HepG2 (cell line): ENCODE measurements at regions not wholly inside any gene's neighbourhood (a gene's known extent, or its start where the extent isn't known, plus 50 kb on each side); places are given as distances from the start of the nearest gene placed in this dataset.

ENCODE experiments used
- ATAC-seq: fragments of 200-7000 bp; cut with Tn5 transposase; 3 replicates; pipeline ENCODE4 v1.9.1; 2020; ENCODE audit warnings: mild to moderate bottlenecking, moderate library complexity
- BruUV-seq: library from RNA; stranded (reverse); fragments of 400-500 nt; replicated peaks from 2 replicates; lab custom pipeline; 2021; lab: Mats Ljungman, UMichigan
- CTCF ChIA-PET: fragments of 300-600 bp; formaldehyde crosslinking; extraction: SDS; loops from one replicate; lab custom pipeline; 2021; ENCODE audit warnings: low total read pairs, inconsistent platforms, low intra/inter-chr PET ratio; lab: Yijun Ruan, JAX
- POLR2A ChIA-PET: fragments of 350-600 bp; sonication (Branson Sonifier 250); formaldehyde crosslinking; loops from one replicate; lab custom pipeline; 2020; ENCODE audit warnings: antibody characterized with exemption, inconsistent platforms; lab: Yijun Ruan, JAX
- DNase-seq: peaks from one replicate; pipeline ENCODE4 v3.0.0-alpha.2; 2015; ENCODE audit warnings: low spot score
- FAIRE-seq: peaks from 3 replicates; lab custom pipeline; 2011; peaks lifted over from hg19 to GRCh38; lab: Jason Lieb, UNC
- H2AFZ ChIP-seq: one replicate; pipeline ENCODE4 v1.6.1; 2011; ENCODE audit warnings: low read length, inconsistent platforms
- H3K27ac ChIP-seq: fragments of 300-600 bp; 3 replicates; pipeline ENCODE4 v1.8.0; 2011; ENCODE audit warnings: mixed run types, mild to moderate bottlenecking, mixed read lengths, low read length, inconsistent platforms; ENCODE audit not compliant: insufficient read depth; ENCODE audit errors: extremely low read length
- H3K27me3 ChIP-seq, 2 experiments: fragments of 200-600 bp in 1 of 2; 2 replicates in 1 of 2; 3 replicates in 1 of 2; pipeline versions ENCODE4 v1.6.0 to v1.8.0; 2011; ENCODE audit warnings: low read length in 2 of 2, mild to moderate bottlenecking in 2 of 2, moderate library complexity in 2 of 2, inconsistent platforms in 1 of 2; ENCODE audit not compliant: insufficient read depth in 2 of 2, control insufficient read depth in 1 of 2
- H3K36me3 ChIP-seq, 2 experiments: fragments of 200-600 bp in 1 of 2; replicated peaks in 1 of 2; 2 replicates in 1 of 2; 3 replicates in 1 of 2; pipeline versions ENCODE4 v1.5.1 to v1.8.0; 2011; ENCODE audit warnings: low read length in 2 of 2, inconsistent platforms in 1 of 2; ENCODE audit not compliant: insufficient read depth in 2 of 2, control insufficient read depth in 1 of 2
- H3K4me1 ChIP-seq: 2 replicates; pipeline ENCODE4 v1.5.1; 2012; ENCODE audit warnings: low read length, inconsistent platforms; ENCODE audit not compliant: insufficient read depth
- H3K4me2 ChIP-seq: 2 replicates; pipeline ENCODE4 v1.6.0; 2011; ENCODE audit warnings: low read depth, low read length, inconsistent platforms
- H3K4me3 ChIP-seq, 3 experiments: fragments of 200-600 bp in 1 of 3; sonication (generic), shearing (Covaris generic) in 1 of 3; replicated peaks in 1 of 3; 2 replicates each; pipeline ENCODE4 v1.5.1; 2011 to 2016; ENCODE audit warnings: low read length in 3 of 3, inconsistent platforms in 2 of 3, low read depth in 2 of 3, mild to moderate bottlenecking in 2 of 3, control low read depth in 1 of 3, mixed read lengths in 1 of 3; ENCODE audit not compliant: insufficient read depth in 1 of 3
- H3K79me2 ChIP-seq: one replicate; pipeline ENCODE4 v1.6.1; 2011; ENCODE audit warnings: low read length, inconsistent platforms; ENCODE audit not compliant: insufficient read depth
- H3K9ac ChIP-seq: 2 replicates; pipeline ENCODE4 v1.6.0; 2011; ENCODE audit warnings: mild to moderate bottlenecking, low read depth, low read length, inconsistent platforms; ENCODE audit not compliant: insufficient read depth
- H3K9me3 ChIP-seq: 2 replicates; pipeline ENCODE4 v1.5.1; 2012; ENCODE audit warnings: mild to moderate bottlenecking, low read length
- H4K20me1 ChIP-seq: 2 replicates; pipeline ENCODE4 v1.6.0; 2011; ENCODE audit warnings: inconsistent platforms, mild to moderate bottlenecking, low read length, moderate library complexity; ENCODE audit not compliant: insufficient read depth
- ATF3 ChIP-seq: sonication (generic); formaldehyde crosslinking; IDR thresholded peaks from 2 replicates; pipeline ENCODE4 v1.4.0; 2020; ENCODE audit warnings: missing genetic modification reagents
- GABPB1 ChIP-seq: IDR thresholded peaks from 2 replicates; pipeline ENCODE4 v1.6.1; 2016; ENCODE audit warnings: mild to moderate bottlenecking, missing genetic modification reagents, moderate library complexity, missing compliant biosample characterization
- GPN1 ChIP-seq: sonication (generic); formaldehyde crosslinking; IDR thresholded peaks from 2 replicates; pipeline ENCODE4 v1.5.1; 2020; ENCODE audit warnings: missing genetic modification reagents, borderline replicate concordance
- REPIN1 ChIP-seq: sonication (generic); formaldehyde crosslinking; IDR thresholded peaks from 2 replicates; pipeline ENCODE4 v1.8.0; 2022; ENCODE audit warnings: missing genetic modification reagents, low read depth, mild to moderate bottlenecking, borderline replicate concordance
- SOX5 ChIP-seq: IDR thresholded peaks from 2 replicates; pipeline ENCODE4 v1.6.1; 2016; ENCODE audit warnings: borderline replicate concordance
- UBTF ChIP-seq: sonication (generic); formaldehyde crosslinking; IDR thresholded peaks from 2 replicates; pipeline ENCODE4 v1.4.0; 2020; ENCODE audit warnings: mild to moderate bottlenecking, missing genetic modification reagents
- ZBTB38 ChIP-seq: sonication (generic); formaldehyde crosslinking; IDR thresholded peaks from 2 replicates; pipeline ENCODE4 v1.5.1; 2020; ENCODE audit warnings: mild to moderate bottlenecking, missing genetic modification reagents
- ZNF264 ChIP-seq: sonication (generic); formaldehyde crosslinking; IDR thresholded peaks from 2 replicates; pipeline ENCODE4 v1.4.0; 2020; ENCODE audit warnings: missing genetic modification reagents
- WGBS: methylation state at CpG from one replicate; pipeline ENCODE4 v1.1.6; 2017; ENCODE audit warnings: low lambda C conversion rate; 5-methylcytosine and 5-hydroxymethylcytosine counted together
- in situ Hi-C: cut with HindIII; loops from 2 replicates; pipeline ENCODE4 v1.10.0; 2017; ENCODE audit warnings: low pct_unique_long_range_greater_than_20kb; ENCODE audit not compliant: extremely low pct_ligation_motif_present
- intact Hi-C: fragments of 100-400 bp; cut with micrococcal nuclease; formaldehyde crosslinking; loops from one replicate; pipeline ENCODE4 v1.10.0; 2022; ENCODE audit not compliant: unreplicated experiment

GRCh38 chr2:88826399-88826798, 134.9 kb downstream of the RPIA start:
- FAIRE-seq (no peak), DNase-seq (no peak), ATAC-seq (no peak)
- Histone ChIP-seq H2AFZ (no peak overlapping the region), H3K9ac (no peak overlapping the region), H3K4me3 (no peak overlapping the region), H3K36me3 (no peaks in the 10 kb centered on the region), H3K27ac (no peak overlapping the region), H3K4me1 (no peaks in the 10 kb centered on the region), H3K9me3 (no peaks in the 10 kb centered on the region), H3K4me2 (no peak overlapping the region), H3K27me3 (peaks cover 2 to 62% of the 10 kb centered on the region in 2 experiments; a peak in 3 of 5 replicates), H3K79me2 (no peaks in the 10 kb centered on the region), H4K20me1 (no peaks in the 10 kb centered on the region)
- no peak for TF ChIP-seq GABPB1
- no peak for TF ChIP-seq ZBTB38
- CTCF ChIA-PET: no interaction called here
- intact Hi-C loops (no loop called here), in situ Hi-C loops (no loop called here)
- POLR2A ChIA-PET: no interaction called here
- WGBS: 3% methylated on average over 4 of the region's 4 CpGs
- BruUV-seq: no TSS peak

- ATAC-seq (no peak), FAIRE-seq (no peak), DNase-seq (no peak)
- ChIA-PET CTCF (no interaction called here), POLR2A (no interaction called here)
- intact Hi-C loops (no loop called here), in situ Hi-C loops (no loop called here)
- 32% methylated on average over 6 of the region's 6 CpGs for WGBS
- peaks cover 3 to 54% of the 10 kb centered on the region in 2 experiments; a peak in 3 of 5 replicates for H3K27me3 ChIP-seq
- no peaks in the 10 kb centered on the region for H3K9me3 ChIP-seq
- no peaks in the 10 kb centered on the region for H3K4me1 ChIP-seq
- no peaks in the 10 kb centered on the region for H3K79me2 ChIP-seq
- no peaks in the 10 kb centered on the region for H3K36me3 ChIP-seq
- H3K27ac ChIP-seq: no peak overlapping the region
- no peak overlapping the region for H2AFZ ChIP-seq
- BruUV-seq: no TSS peak
- no peak overlapping the region for H3K4me2 ChIP-seq
- H4K20me1 ChIP-seq: no peaks in the 10 kb centered on the region
- TF ChIP-seq UBTF (CRISPR knock-in tag) (no peak), ZNF264 (CRISPR knock-in tag) (no peak), ATF3 (no peak), SOX5 (CRISPR knock-in tag) (no peak), REPIN1 (no peak), GPN1 (no peak)
- TF ChIP-seq, all 625 proteins: peak for 0
- Histone ChIP-seq H3K4me3 (no peak overlapping the region), H3K9ac (no peak overlapping the region)
Measured at GRCh38 chr2:88827821-88828220, 136.3 kb downstream of the RPIA start.
